ENCODE measurements at regions not wholly inside any gene's neighbourhood (a gene's known extent, or its start where the extent isn't known, plus 50 kb on each side); places are given as distances from the start of the nearest gene placed in this dataset.

GRCh38 chr2:2746731-2747130, 415.7 kb upstream of the MYT1L start:
- Histone ChIP-seq H3K4me3 (ENCODE audit: low read length) (no peak overlapping the region), H3K9ac (ENCODE audit: low read length) (no peak overlapping the region), H3K27me3 (ENCODE audit: control insufficient read depth, insufficient read depth, low read length) (no peaks in the 10 kb centered on the region), H3K27ac (ENCODE audit: low read depth, low read length) (no peak overlapping the region), H3K4me1 (ENCODE audit: control insufficient read depth, insufficient read depth, low read length) (no peaks in the 10 kb centered on the region), H3K36me3 (ENCODE audit: control insufficient read depth, insufficient read depth, low read length) (no peaks in the 10 kb centered on the region)

GRCh38 chr2:2744958-2745715, 414.1 kb upstream of the MYT1L start:
- H3K27me3 ChIP-seq (ENCODE audit: control insufficient read depth, insufficient read depth, low read length): no peaks in the 10 kb centered on the region

GRCh38 chr2:2744107-2744506, 413.0 kb upstream of the MYT1L start:
- H3K4me3 ChIP-seq (ENCODE audit: low read length): no peak overlapping the region
- no peak overlapping the region for H3K27ac ChIP-seq (ENCODE audit: low read depth, low read length)
- H3K27me3 ChIP-seq (ENCODE audit: control insufficient read depth, insufficient read depth, low read length): no peaks in the 10 kb centered on the region
- no peak overlapping the region for H3K9ac ChIP-seq (ENCODE audit: low read length)
- no peaks in the 10 kb centered on the region for H3K36me3 ChIP-seq (ENCODE audit: control insufficient read depth, insufficient read depth, low read length)
- no peaks in the 10 kb centered on the region for H3K4me1 ChIP-seq (ENCODE audit: control insufficient read depth, insufficient read depth, low read length)

More at GRCh38 chr2:2744958-2745715, 414.1 kb upstream of the MYT1L start:
- Histone ChIP-seq H3K9ac (ENCODE audit: low read length) (no peak overlapping the region), H3K36me3 (ENCODE audit: control insufficient read depth, insufficient read depth, low read length) (no peaks in the 10 kb centered on the region), H3K4me3 (ENCODE audit: low read length) (no peak overlapping the region), H3K27ac (ENCODE audit: low read depth, low read length) (no peak overlapping the region), H3K4me1 (ENCODE audit: control insufficient read depth, insufficient read depth, low read length) (no peaks in the 10 kb centered on the region)

GRCh38 chr2:2743164-2743571, 412.1 kb upstream of the MYT1L start:
- Histone ChIP-seq H3K4me3 (ENCODE audit: low read length) (no peak overlapping the region), H3K36me3 (ENCODE audit: control insufficient read depth, insufficient read depth, low read length) (no peaks in the 10 kb centered on the region), H3K27me3 (ENCODE audit: control insufficient read depth, insufficient read depth, low read length) (no peaks in the 10 kb centered on the region), H3K27ac (ENCODE audit: low read depth, low read length) (no peak overlapping the region), H3K9ac (ENCODE audit: low read length) (no peak overlapping the region), H3K4me1 (ENCODE audit: control insufficient read depth, insufficient read depth, low read length) (no peaks in the 10 kb centered on the region)

- Histone ChIP-seq H3K9ac (ENCODE audit: low read length) (no peak overlapping the region), H3K36me3 (ENCODE audit: control insufficient read depth, insufficient read depth, low read length) (no peaks in the 10 kb centered on the region), H3K27ac (ENCODE audit: low read depth, low read length) (no peak overlapping the region), H3K4me3 (ENCODE audit: low read length) (no peak overlapping the region), H3K27me3 (ENCODE audit: control insufficient read depth, insufficient read depth, low read length) (no peaks in the 10 kb centered on the region), H3K4me1 (ENCODE audit: control insufficient read depth, insufficient read depth, low read length) (no peaks in the 10 kb centered on the region)
These were observed 411.7 kb upstream of the MYT1L start for GRCh38 chr2:2742726-2743125.

GRCh38 chr2:2740238-2740775, 409.2 kb upstream of the MYT1L start:
- Histone ChIP-seq H3K4me3 (ENCODE audit: low read length) (no peak overlapping the region), H3K4me1 (ENCODE audit: control insufficient read depth, insufficient read depth, low read length) (no peaks in the 10 kb centered on the region), H3K9ac (ENCODE audit: low read length) (no peak overlapping the region)

GRCh38 chr2:2739231-2739795, 408.2 kb upstream of the MYT1L start:
- no peaks in the 10 kb centered on the region for H3K36me3 ChIP-seq (ENCODE audit: control insufficient read depth, insufficient read depth, low read length)
- H3K27ac ChIP-seq (ENCODE audit: low read depth, low read length): no peak overlapping the region
- no peak overlapping the region for H3K4me3 ChIP-seq (ENCODE audit: low read length)
- no peaks in the 10 kb centered on the region for H3K27me3 ChIP-seq (ENCODE audit: control insufficient read depth, insufficient read depth, low read length)
- no peak overlapping the region for H3K9ac ChIP-seq (ENCODE audit: low read length)
- no peaks in the 10 kb centered on the region for H3K4me1 ChIP-seq (ENCODE audit: control insufficient read depth, insufficient read depth, low read length)

More at GRCh38 chr2:2740238-2740775, 409.2 kb upstream of the MYT1L start:
- Histone ChIP-seq H3K27ac (ENCODE audit: low read depth, low read length) (no peak overlapping the region), H3K36me3 (ENCODE audit: control insufficient read depth, insufficient read depth, low read length) (no peaks in the 10 kb centered on the region), H3K27me3 (ENCODE audit: control insufficient read depth, insufficient read depth, low read length) (no peaks in the 10 kb centered on the region)

- no peak overlapping the region for H3K4me3 ChIP-seq (ENCODE audit: low read length)
- no peak overlapping the region for H3K9ac ChIP-seq (ENCODE audit: low read length)
- no peaks in the 10 kb centered on the region for H3K4me1 ChIP-seq (ENCODE audit: control insufficient read depth, insufficient read depth, low read length)
- H3K27ac ChIP-seq (ENCODE audit: low read depth, low read length): no peak overlapping the region
- no peaks in the 10 kb centered on the region for H3K36me3 ChIP-seq (ENCODE audit: control insufficient read depth, insufficient read depth, low read length)
- H3K27me3 ChIP-seq (ENCODE audit: control insufficient read depth, insufficient read depth, low read length): no peaks in the 10 kb centered on the region
These were observed 407.6 kb upstream of the MYT1L start for GRCh38 chr2:2738684-2739083.

GRCh38 chr2:2738276-2738675, 407.2 kb upstream of the MYT1L start:
- H3K36me3 ChIP-seq (ENCODE audit: control insufficient read depth, insufficient read depth, low read length): no peaks in the 10 kb centered on the region
- no peak overlapping the region for H3K9ac ChIP-seq (ENCODE audit: low read length)
- no peak overlapping the region for H3K4me3 ChIP-seq (ENCODE audit: low read length)
- no peaks in the 10 kb centered on the region for H3K27me3 ChIP-seq (ENCODE audit: control insufficient read depth, insufficient read depth, low read length)
- H3K4me1 ChIP-seq (ENCODE audit: control insufficient read depth, insufficient read depth, low read length): no peaks in the 10 kb centered on the region
- no peak overlapping the region for H3K27ac ChIP-seq (ENCODE audit: low read depth, low read length)

GRCh38 chr2:2735041-2735440, 404.0 kb upstream of the MYT1L start:
- no peak overlapping the region for H3K9ac ChIP-seq (ENCODE audit: low read length)
- no peak overlapping the region for H3K4me3 ChIP-seq (ENCODE audit: low read length)
- no peaks in the 10 kb centered on the region for H3K4me1 ChIP-seq (ENCODE audit: control insufficient read depth, insufficient read depth, low read length)
- H3K27ac ChIP-seq (ENCODE audit: low read depth, low read length): no peak overlapping the region
- H3K36me3 ChIP-seq (ENCODE audit: control insufficient read depth, insufficient read depth, low read length): no peaks in the 10 kb centered on the region
- no peaks in the 10 kb centered on the region for H3K27me3 ChIP-seq (ENCODE audit: control insufficient read depth, insufficient read depth, low read length)

GRCh38 chr2:2734308-2734707, 403.2 kb upstream of the MYT1L start:
- Histone ChIP-seq H3K4me1 (ENCODE audit: control insufficient read depth, insufficient read depth, low read length) (no peaks in the 10 kb centered on the region), H3K27ac (ENCODE audit: low read depth, low read length) (no peak overlapping the region), H3K36me3 (ENCODE audit: control insufficient read depth, insufficient read depth, low read length) (no peaks in the 10 kb centered on the region), H3K27me3 (ENCODE audit: control insufficient read depth, insufficient read depth, low read length) (no peaks in the 10 kb centered on the region), H3K9ac (ENCODE audit: low read length) (no peak overlapping the region), H3K4me3 (ENCODE audit: low read length) (no peak overlapping the region)

- no peaks in the 10 kb centered on the region for H3K4me1 ChIP-seq (ENCODE audit: control insufficient read depth, insufficient read depth, low read length)
- no peak overlapping the region for H3K4me3 ChIP-seq (ENCODE audit: low read length)
- no peaks in the 10 kb centered on the region for H3K36me3 ChIP-seq (ENCODE audit: control insufficient read depth, insufficient read depth, low read length)
- H3K27ac ChIP-seq (ENCODE audit: low read depth, low read length): no peak overlapping the region
- H3K27me3 ChIP-seq (ENCODE audit: control insufficient read depth, insufficient read depth, low read length): no peaks in the 10 kb centered on the region
- no peak overlapping the region for H3K9ac ChIP-seq (ENCODE audit: low read length)
These were observed 402.7 kb upstream of the MYT1L start for GRCh38 chr2:2733818-2734217.
